ENCODE measurements at regions not wholly inside any gene's neighbourhood (a gene's known extent, or its start where the extent isn't known, plus 50 kb on each side); places are given as distances from the start of the nearest gene placed in this dataset.

DNA sequence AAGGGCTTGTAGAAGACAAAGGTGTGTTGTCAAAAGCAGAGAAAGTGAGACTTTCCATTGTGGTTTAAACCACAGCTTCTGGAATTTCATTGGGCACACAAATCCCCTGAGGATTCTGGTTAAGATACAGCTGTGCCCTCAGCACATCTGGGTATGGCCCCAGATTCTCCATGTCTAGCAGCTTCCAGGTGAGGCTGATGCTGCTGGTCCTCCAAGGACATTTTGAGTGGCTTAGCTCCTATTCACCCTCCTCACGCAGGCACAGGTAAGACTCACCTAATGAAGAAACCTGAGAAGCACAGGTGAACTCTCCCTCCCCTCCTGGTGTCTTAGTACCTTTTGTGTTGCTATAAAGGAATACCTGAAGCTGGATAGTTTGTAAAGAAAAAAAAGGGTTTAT lies 88.9 kb upstream of the IGLL5 start:
- H3K27ac ChIP-seq, result no peak overlapping the region
- H3K4me3 ChIP-seq, result no peak overlapping the region
- TF ChIP-seq, protein P1, sequence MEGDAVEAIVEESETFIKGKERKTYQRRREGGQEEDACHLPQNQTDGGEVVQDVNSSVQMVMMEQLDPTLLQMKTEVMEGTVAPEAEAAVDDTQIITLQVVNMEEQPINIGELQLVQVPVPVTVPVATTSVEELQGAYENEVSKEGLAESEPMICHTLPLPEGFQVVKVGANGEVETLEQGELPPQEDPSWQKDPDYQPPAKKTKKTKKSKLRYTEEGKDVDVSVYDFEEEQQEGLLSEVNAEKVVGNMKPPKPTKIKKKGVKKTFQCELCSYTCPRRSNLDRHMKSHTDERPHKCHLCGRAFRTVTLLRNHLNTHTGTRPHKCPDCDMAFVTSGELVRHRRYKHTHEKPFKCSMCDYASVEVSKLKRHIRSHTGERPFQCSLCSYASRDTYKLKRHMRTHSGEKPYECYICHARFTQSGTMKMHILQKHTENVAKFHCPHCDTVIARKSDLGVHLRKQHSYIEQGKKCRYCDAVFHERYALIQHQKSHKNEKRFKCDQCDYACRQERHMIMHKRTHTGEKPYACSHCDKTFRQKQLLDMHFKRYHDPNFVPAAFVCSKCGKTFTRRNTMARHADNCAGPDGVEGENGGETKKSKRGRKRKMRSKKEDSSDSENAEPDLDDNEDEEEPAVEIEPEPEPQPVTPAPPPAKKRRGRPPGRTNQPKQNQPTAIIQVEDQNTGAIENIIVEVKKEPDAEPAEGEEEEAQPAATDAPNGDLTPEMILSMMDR (IDR thresholded peaks at IDR 0.05), result no peak
- no peak for DNase-seq (ENCODE audit: low spot score in 2 of 2)
- H3K9me3 ChIP-seq, result no peaks in the 10 kb centered on the region
- H3K27me3 ChIP-seq, result no peaks in the 10 kb centered on the region
- intact Hi-C loops (cut with DNase I), result no loop called here
- H3K4me1 ChIP-seq, result no peaks in the 10 kb centered on the region
- no peaks in the 10 kb centered on the region for H3K36me3 ChIP-seq

DNA sequence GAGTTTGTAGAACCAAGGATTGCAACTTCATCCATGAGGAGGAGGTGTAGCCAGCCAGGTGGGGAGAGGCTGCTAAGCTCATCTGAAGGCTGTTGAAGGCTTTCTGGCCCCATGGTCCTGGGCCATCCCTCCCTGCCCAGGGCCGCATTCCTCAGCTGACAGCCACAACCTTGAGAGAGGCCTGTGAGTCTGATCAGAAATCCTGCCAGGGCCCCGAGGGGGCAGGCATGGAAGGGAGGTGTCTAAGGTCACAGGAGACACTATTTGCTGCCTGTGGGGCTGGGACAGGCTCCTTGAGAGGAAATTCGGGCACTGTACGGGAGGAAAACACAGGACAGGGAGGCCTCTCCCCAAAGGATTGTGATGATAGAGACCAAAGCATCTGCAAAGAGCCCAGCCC lies 88.1 kb upstream of the IGLL5 start:
- Histone ChIP-seq H3K36me3 (no peaks in the 10 kb centered on the region), H3K27me3 (no peaks in the 10 kb centered on the region), H3K27ac (no peak overlapping the region), H3K4me3 (no peak overlapping the region), H3K9me3 (no peaks in the 10 kb centered on the region), H3K4me1 (no peaks in the 10 kb centered on the region)
- TF ChIP-seq, protein P1 (IDR thresholded peaks at IDR 0.05), result no peak
- intact Hi-C loops (cut with DNase I), result no loop called here
- no peak for DNase-seq (ENCODE audit: low spot score in 2 of 2)

DNA sequence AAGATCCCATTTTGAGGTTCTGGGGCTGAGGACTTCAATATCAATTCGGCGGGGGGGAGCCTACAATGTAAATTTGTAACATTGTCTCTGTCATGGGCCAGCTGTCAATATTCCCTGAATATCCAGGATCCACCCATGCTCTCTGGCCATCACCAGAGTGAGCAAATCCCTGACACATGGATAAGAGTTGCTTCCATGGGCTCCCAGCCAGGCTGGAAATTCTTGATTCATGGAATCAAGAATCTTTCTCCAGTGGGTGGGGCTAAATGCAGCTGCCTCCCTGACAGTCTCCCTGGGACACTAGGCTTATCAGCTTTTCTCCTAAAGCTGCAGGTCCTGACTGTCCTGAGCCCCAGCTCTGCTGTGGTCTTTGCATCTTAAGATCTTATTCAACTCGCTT lies 86.9 kb upstream of the IGLL5 start:
- no peaks in the 10 kb centered on the region for H3K4me1 ChIP-seq
- no peak for DNase-seq (ENCODE audit: low spot score in 2 of 2)
- H3K9me3 ChIP-seq, result no peaks in the 10 kb centered on the region
- intact Hi-C loops (cut with DNase I), result no loop called here
- H3K4me3 ChIP-seq, result no peak overlapping the region
- H3K36me3 ChIP-seq, result no peaks in the 10 kb centered on the region
- TF ChIP-seq, protein P1 (IDR thresholded peaks at IDR 0.05), result no peak
- no peaks in the 10 kb centered on the region for H3K27me3 ChIP-seq
- H3K27ac ChIP-seq, result no peak overlapping the region

- no peak for DNase-seq (ENCODE audit: low spot score in 2 of 2)
- no peaks in the 10 kb centered on the region for H3K9me3 ChIP-seq
- no peaks in the 10 kb centered on the region for H3K27me3 ChIP-seq
- TF ChIP-seq, protein P1 (IDR thresholded peaks at IDR 0.05), result peak in 1 of 3 experiments; percentile 10
- H3K27ac ChIP-seq, result no peak overlapping the region
- no peaks in the 10 kb centered on the region for H3K4me1 ChIP-seq
- no peak overlapping the region for H3K4me3 ChIP-seq
- intact Hi-C loops (cut with DNase I), result no loop called here
- no peaks in the 10 kb centered on the region for H3K36me3 ChIP-seq
Observed at GRCh38 chr22:22802339-22802970, 85.2 kb upstream of the IGLL5 start.

GRCh38 chr22:22803285-22803853 lies 84.2 kb upstream of the IGLL5 start:
- no peaks in the 10 kb centered on the region for H3K27me3 ChIP-seq
- TF ChIP-seq, protein P1 (IDR thresholded peaks at IDR 0.05), result no peak
- H3K9me3 ChIP-seq, result no peaks in the 10 kb centered on the region
- no peaks in the 10 kb centered on the region for H3K4me1 ChIP-seq
- DNase-seq (ENCODE audit: low spot score in 2 of 2), result no peak
- no peak overlapping the region for H3K27ac ChIP-seq
- no peak overlapping the region for H3K4me3 ChIP-seq
- H3K36me3 ChIP-seq, result no peaks in the 10 kb centered on the region
- intact Hi-C loops (cut with DNase I), result no loop called here

All from ascending aorta (tissue), 2 donors.